Hepatocyte (in vitro differentiated cells): ENCODE measurements at regions not wholly inside any gene's neighbourhood (a gene's known extent, or its start where the extent isn't known, plus 50 kb on each side); places are given as distances from the start of the nearest gene placed in this dataset.

Experiments
- DNase-seq: peaks from one replicate; pipeline ENCODE4 v3.0.0-alpha.2; 2016; ENCODE audit warnings: low spot score
- H2AFZ ChIP-seq: fragments of 200-600 bp; sonication (generic); 2 replicates; pipeline ENCODE4 v1.6.0; 2016; ENCODE audit warnings: antibody characterized with exemption, mild to moderate bottlenecking
- H3K27ac ChIP-seq: fragments of 200-600 bp; sonication (generic); 2 replicates; pipeline ENCODE4 v1.5.1; 2016; ENCODE audit warnings: mild to moderate bottlenecking
- H3K27me3 ChIP-seq: fragments of 200-600 bp; sonication (generic); 2 replicates; pipeline ENCODE4 v1.6.1; 2016
- H3K36me3 ChIP-seq: fragments of 200-600 bp; sonication (generic); replicated peaks from 2 replicates; pipeline ENCODE4 v1.5.1; 2016; ENCODE audit warnings: low read depth; ENCODE audit not compliant: insufficient read depth
- H3K4me1 ChIP-seq: fragments of 200-600 bp; sonication (generic); 2 replicates; pipeline ENCODE4 v1.5.1; 2016; ENCODE audit warnings: mild to moderate bottlenecking, moderate library complexity; ENCODE audit not compliant: insufficient read depth
- H3K4me2 ChIP-seq: fragments of 200-600 bp; sonication (generic); 2 replicates; pipeline ENCODE4 v1.6.0; 2016
- H3K4me3 ChIP-seq: fragments of 200-600 bp; sonication (generic); 2 replicates; pipeline ENCODE4 v1.5.1; 2016; ENCODE audit warnings: mild to moderate bottlenecking
- H3K79me2 ChIP-seq: fragments of 200-600 bp; sonication (generic); 2 replicates; pipeline ENCODE4 v1.6.0; 2017; ENCODE audit warnings: mild to moderate bottlenecking
- H3K9me2 ChIP-seq: fragments of 200-600 bp; sonication (generic); replicated peaks from 2 replicates; pipeline ENCODE4 v1.6.0; 2017; ENCODE audit warnings: mild to moderate bottlenecking; ENCODE audit not compliant: insufficient read depth
- H3K9me3 ChIP-seq: fragments of 200-600 bp; sonication (generic); 2 replicates; pipeline ENCODE4 v1.5.1; 2016; ENCODE audit warnings: low read depth, mild to moderate bottlenecking
- H4K20me1 ChIP-seq: fragments of 200-600 bp; sonication (generic); 2 replicates; pipeline ENCODE4 v1.6.0; 2016; ENCODE audit warnings: mild to moderate bottlenecking; ENCODE audit not compliant: insufficient read depth, poor library complexity, severe bottlenecking
- EZH2 ChIP-seq: fragments of 200-600 bp; sonication (generic); IDR thresholded peaks from 2 replicates; pipeline ENCODE4 v1.6.1; 2016; ENCODE audit warnings: antibody characterized with exemption, mild to moderate bottlenecking, borderline replicate concordance
- EZH2phosphoT487 ChIP-seq: fragments of 200-600 bp; sonication (generic); IDR thresholded peaks from one replicate; pipeline ENCODE4 v1.6.1; 2018; ENCODE audit warnings: antibody characterized with exemption, mild to moderate bottlenecking, low read depth, moderate library complexity; ENCODE audit not compliant: unreplicated experiment, severe bottlenecking
- WGBS: methylation state at CpG from one replicate; pipeline ENCODE4 v1.1.6; 2016; ENCODE audit warnings: low lambda C conversion rate; ENCODE audit errors: missing lambda C conversion rate; 5-methylcytosine and 5-hydroxymethylcytosine counted together
- TF ChIP-seq, protein P1 (sequence below): fragments of 200-600 bp; sonication (generic); IDR thresholded peaks from 2 replicates; pipeline ENCODE4 v1.5.1; 2016; ENCODE audit warnings: antibody characterized with exemption, mild to moderate bottlenecking; ENCODE audit not compliant: poor library complexity

DNA sequence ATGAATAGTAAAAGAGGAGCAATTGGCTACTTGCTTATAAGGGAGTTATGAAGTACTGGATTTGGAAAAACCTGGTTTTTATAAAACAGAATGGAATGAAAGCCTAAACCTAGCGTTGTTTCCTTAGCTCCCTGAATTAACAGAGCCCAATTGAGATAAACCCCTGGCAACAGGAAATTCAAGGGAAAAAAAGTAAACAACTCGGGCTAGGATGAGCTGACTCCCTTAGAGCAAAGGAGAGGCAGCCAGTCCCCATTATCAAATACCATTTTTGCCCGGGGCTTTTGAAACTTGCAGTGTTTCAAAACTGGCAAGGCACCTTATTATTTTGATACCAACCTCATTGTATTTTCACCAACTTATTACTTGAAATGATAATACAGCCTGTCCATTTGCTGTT, 587.5 kb downstream of the CD109 start:
- 20% methylated on average over 3 of the region's 3 CpGs for WGBS
- TF ChIP-seq, protein P1, sequence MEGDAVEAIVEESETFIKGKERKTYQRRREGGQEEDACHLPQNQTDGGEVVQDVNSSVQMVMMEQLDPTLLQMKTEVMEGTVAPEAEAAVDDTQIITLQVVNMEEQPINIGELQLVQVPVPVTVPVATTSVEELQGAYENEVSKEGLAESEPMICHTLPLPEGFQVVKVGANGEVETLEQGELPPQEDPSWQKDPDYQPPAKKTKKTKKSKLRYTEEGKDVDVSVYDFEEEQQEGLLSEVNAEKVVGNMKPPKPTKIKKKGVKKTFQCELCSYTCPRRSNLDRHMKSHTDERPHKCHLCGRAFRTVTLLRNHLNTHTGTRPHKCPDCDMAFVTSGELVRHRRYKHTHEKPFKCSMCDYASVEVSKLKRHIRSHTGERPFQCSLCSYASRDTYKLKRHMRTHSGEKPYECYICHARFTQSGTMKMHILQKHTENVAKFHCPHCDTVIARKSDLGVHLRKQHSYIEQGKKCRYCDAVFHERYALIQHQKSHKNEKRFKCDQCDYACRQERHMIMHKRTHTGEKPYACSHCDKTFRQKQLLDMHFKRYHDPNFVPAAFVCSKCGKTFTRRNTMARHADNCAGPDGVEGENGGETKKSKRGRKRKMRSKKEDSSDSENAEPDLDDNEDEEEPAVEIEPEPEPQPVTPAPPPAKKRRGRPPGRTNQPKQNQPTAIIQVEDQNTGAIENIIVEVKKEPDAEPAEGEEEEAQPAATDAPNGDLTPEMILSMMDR = no peak
- TF ChIP-seq EZH2 (no peak), EZH2phosphoT487 (no peak)
- Histone ChIP-seq H2AFZ (no peak overlapping the region), H3K4me1 (no peaks in the 10 kb centered on the region), H4K20me1 (no peaks in the 10 kb centered on the region), H3K36me3 (no peaks in the 10 kb centered on the region), H3K27ac (no peak overlapping the region), H3K4me2 (no peak overlapping the region), H3K4me3 (no peak overlapping the region), H3K9me3 (no peaks in the 10 kb centered on the region), H3K27me3 (no peaks in the 10 kb centered on the region), H3K79me2 (no peaks in the 10 kb centered on the region), H3K9me2 (no peaks in the 10 kb centered on the region)
- no peak for DNase-seq

DNA sequence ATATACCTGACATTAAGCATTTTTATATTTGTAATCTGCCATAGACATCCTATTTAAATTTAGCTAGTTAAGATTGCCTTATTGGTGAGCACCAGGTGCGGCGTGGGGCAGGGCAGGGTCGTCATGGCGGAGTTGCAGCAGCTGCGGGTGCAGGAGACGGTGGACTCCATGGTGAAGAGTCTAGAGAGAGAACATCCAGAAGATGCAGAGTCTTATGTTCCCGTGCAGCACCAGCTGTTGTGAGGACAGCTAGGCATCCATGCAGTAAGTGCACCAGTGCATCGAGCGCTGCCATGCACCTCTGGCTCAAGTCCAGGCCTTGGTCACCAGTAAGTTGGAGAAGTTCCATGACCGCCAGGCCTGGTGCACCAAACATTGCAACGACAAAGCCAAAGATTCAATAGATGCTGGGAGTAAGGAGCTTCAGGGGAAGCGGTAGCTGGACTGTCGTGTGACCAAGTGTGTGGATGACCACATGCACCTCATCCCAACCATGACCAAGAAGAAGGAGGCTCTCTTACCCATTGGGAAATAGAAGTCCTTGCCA, 586.2 kb downstream of the CD109 start:
- DNase-seq = no peak
- no peak overlapping the region for H3K4me2 ChIP-seq
- no peaks in the 10 kb centered on the region for H3K9me3 ChIP-seq
- H3K27ac ChIP-seq = no peak overlapping the region
- H3K4me3 ChIP-seq = no peak overlapping the region
- 94% methylated on average over 13 of the region's 13 CpGs for WGBS
- TF ChIP-seq EZH2phosphoT487 = no peak
- TF ChIP-seq, protein P1 = no peak
- TF ChIP-seq EZH2 = no peak
- H4K20me1 ChIP-seq = no peaks in the 10 kb centered on the region
- H3K4me1 ChIP-seq = no peaks in the 10 kb centered on the region
- H3K79me2 ChIP-seq = no peaks in the 10 kb centered on the region
- H3K9me2 ChIP-seq = no peaks in the 10 kb centered on the region
- no peaks in the 10 kb centered on the region for H3K36me3 ChIP-seq
- no peaks in the 10 kb centered on the region for H3K27me3 ChIP-seq
- H2AFZ ChIP-seq = no peak overlapping the region

DNA sequence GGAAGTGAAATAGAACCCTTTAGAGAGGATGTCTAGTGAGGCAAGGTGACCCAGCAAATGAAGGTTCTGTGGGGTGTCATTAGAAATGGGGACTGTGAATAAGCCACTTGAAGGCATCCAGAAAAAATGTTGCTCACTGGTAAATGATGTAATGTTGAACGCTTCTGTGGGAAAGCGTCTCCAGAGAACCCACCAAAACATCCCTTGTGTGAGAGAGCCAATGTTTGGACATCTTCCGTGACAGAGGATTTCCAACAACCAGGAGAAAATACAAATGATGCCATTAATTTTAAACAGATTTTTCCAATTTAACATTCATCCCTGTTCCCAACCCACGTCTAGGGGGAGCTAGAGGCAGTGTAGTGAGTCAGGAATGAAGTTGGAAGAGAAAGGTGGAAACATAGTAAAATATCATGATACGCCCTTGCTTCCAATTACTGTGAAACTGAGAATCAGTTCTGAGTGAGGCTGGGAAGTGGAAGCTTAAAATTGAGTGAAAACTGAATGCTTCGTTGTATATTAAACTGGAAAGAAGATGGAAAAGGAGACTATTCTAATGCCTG, 584.2 kb downstream of the CD109 start:
- no peaks in the 10 kb centered on the region for H3K36me3 ChIP-seq
- no peak overlapping the region for H3K4me2 ChIP-seq
- H3K9me2 ChIP-seq = no peaks in the 10 kb centered on the region
- no peak for TF ChIP-seq EZH2phosphoT487
- TF ChIP-seq, protein P1 = no peak
- no peak for TF ChIP-seq EZH2
- DNase-seq = no peak
- no peaks in the 10 kb centered on the region for H3K9me3 ChIP-seq
- no peaks in the 10 kb centered on the region for H4K20me1 ChIP-seq
- no peaks in the 10 kb centered on the region for H3K4me1 ChIP-seq
- no peak overlapping the region for H3K27ac ChIP-seq
- WGBS = 73% methylated on average over 6 of the region's 6 CpGs
- no peak overlapping the region for H3K4me3 ChIP-seq
- no peak overlapping the region for H2AFZ ChIP-seq
- H3K27me3 ChIP-seq = no peaks in the 10 kb centered on the region
- H3K79me2 ChIP-seq = no peaks in the 10 kb centered on the region
